HG03066 (cell line): ENCODE measurements at regions not wholly inside any gene's neighbourhood (a gene's known extent, or its start where the extent isn't known, plus 50 kb on each side); places are given as distances from the start of the nearest gene placed in this dataset.
"Not testable (repeated sequence)": the region's sequence is repeated elsewhere in the genome, so short reads cannot be mapped to it uniquely, and the experiment has no call there.

Experiments
- ATAC-seq: cut with Tn5 transposase; IDR thresholded peaks from one replicate; pipeline ENCODE4 v1.9.1; 2021; ENCODE audit warnings: low read depth; ENCODE audit not compliant: unreplicated experiment

- not testable (repeated sequence) for ATAC-seq
Measured at GRCh38 chr7:150093897-150094296, 220.1 kb downstream of the ATP6V0E2 start.

- not testable (repeated sequence) for ATAC-seq
Measured at GRCh38 chr7:150096213-150096994, 222.6 kb downstream of the ATP6V0E2 start.

- not testable (repeated sequence) for ATAC-seq
Measured at GRCh38 chr7:150098592-150098991, 224.6 kb upstream of the LRRC61 start.

- not testable (repeated sequence) for ATAC-seq
Measured at GRCh38 chr7:150101282-150101681, 221.9 kb upstream of the LRRC61 start.

GRCh38 chr7:150107283-150107682 is 215.9 kb upstream of the LRRC61 start:
- ATAC-seq, result not testable (repeated sequence)

- ATAC-seq, result not testable (repeated sequence)
Measured at GRCh38 chr7:150110375-150110820, 212.8 kb upstream of the LRRC61 start.

- ATAC-seq, result not testable (repeated sequence)
Measured at GRCh38 chr7:150110882-150111281, 212.3 kb upstream of the LRRC61 start.

GRCh38 chr7:150111373-150112139 is 211.6 kb upstream of the LRRC61 start:
- ATAC-seq, result not testable (repeated sequence)

- not testable (repeated sequence) for ATAC-seq
Measured at GRCh38 chr7:150113301-150113700, 209.9 kb upstream of the LRRC61 start.

GRCh38 chr7:150114591-150114990 is 208.6 kb upstream of the LRRC61 start:
- ATAC-seq, result not testable (repeated sequence)

GRCh38 chr7:150119966-150120365 is 203.2 kb upstream of the LRRC61 start:
- not testable (repeated sequence) for ATAC-seq

- not testable (repeated sequence) for ATAC-seq
Measured at GRCh38 chr7:150125831-150126230, 197.3 kb upstream of the LRRC61 start.

GRCh38 chr7:150134451-150134850 is 188.7 kb upstream of the LRRC61 start:
- not testable (repeated sequence) for ATAC-seq

- not testable (repeated sequence) for ATAC-seq
Measured at GRCh38 chr7:150135620-150136190, 187.4 kb upstream of the LRRC61 start.

- not testable (repeated sequence) for ATAC-seq
Measured at GRCh38 chr7:150139840-150140239, 183.3 kb upstream of the LRRC61 start.

GRCh38 chr7:150141525-150142345 is 181.4 kb upstream of the LRRC61 start:
- not testable (repeated sequence) for ATAC-seq

- not testable (repeated sequence) for ATAC-seq
Measured at GRCh38 chr7:150146124-150146523, 177.0 kb upstream of the LRRC61 start.

GRCh38 chr7:150147524-150147923 is 175.6 kb upstream of the LRRC61 start:
- ATAC-seq, result not testable (repeated sequence)

- ATAC-seq, result not testable (repeated sequence)
Measured at GRCh38 chr7:150156015-150156414, 167.1 kb upstream of the LRRC61 start.

GRCh38 chr7:150158696-150159095 is 164.5 kb upstream of the LRRC61 start:
- not testable (repeated sequence) for ATAC-seq
